Hippocampal formation (tissue), 2 donors: ENCODE measurements at regions not wholly inside any gene's neighbourhood (a gene's known extent, or its start where the extent isn't known, plus 50 kb on each side); places are given as distances from the start of the nearest gene placed in this dataset.

Source experiments
- DNase-seq, 2 donors: peaks; one replicate each; lab custom pipeline; 2025; lab: John Stamatoyannopoulos, UW

GRCh38 chr13:70644052-70644451, 535.8 kb upstream of the KLHL1 start:
- DNase-seq = no peak

- DNase-seq = no peak
These were observed 526.6 kb upstream of the KLHL1 start for GRCh38 chr13:70634893-70635292.

- DNase-seq = no peak
These were observed 522.0 kb upstream of the KLHL1 start for GRCh38 chr13:70630247-70630646.

- DNase-seq = peak in 1 of 2 donors; percentile 12
These were observed 515.0 kb upstream of the KLHL1 start for GRCh38 chr13:70623239-70623638.

GRCh38 chr13:70622796-70623195, 514.5 kb upstream of the KLHL1 start:
- no peak for DNase-seq

GRCh38 chr13:70619936-70620335, 511.7 kb upstream of the KLHL1 start:
- no peak for DNase-seq

- no peak for DNase-seq
These were observed 508.6 kb upstream of the KLHL1 start for GRCh38 chr13:70616847-70617246.

GRCh38 chr13:70613295-70613694, 505.0 kb upstream of the KLHL1 start:
- DNase-seq = no peak

GRCh38 chr13:70612881-70613280, 504.6 kb upstream of the KLHL1 start:
- DNase-seq = no peak

GRCh38 chr13:70604448-70604847, 496.2 kb upstream of the KLHL1 start:
- DNase-seq = no peak

GRCh38 chr13:70593716-70594115, 485.5 kb upstream of the KLHL1 start:
- DNase-seq = no peak

- DNase-seq = no peak
These were observed 476.9 kb upstream of the KLHL1 start for GRCh38 chr13:70585109-70585508.

GRCh38 chr13:70580825-70581224, 472.6 kb upstream of the KLHL1 start:
- DNase-seq = no peak

GRCh38 chr13:70579941-70580340, 471.7 kb upstream of the KLHL1 start:
- DNase-seq = no peak

- no peak for DNase-seq
These were observed 463.0 kb upstream of the KLHL1 start for GRCh38 chr13:70571221-70571620.

GRCh38 chr13:70568571-70568970, 460.3 kb upstream of the KLHL1 start:
- DNase-seq = peak in 1 of 2 donors; percentile 8

GRCh38 chr13:70544706-70545105, 436.5 kb upstream of the KLHL1 start:
- no peak for DNase-seq

- DNase-seq = no peak
These were observed 433.2 kb upstream of the KLHL1 start for GRCh38 chr13:70541451-70541850.

- DNase-seq = no peak
These were observed 426.2 kb upstream of the KLHL1 start for GRCh38 chr13:70534466-70534865.

GRCh38 chr13:70529652-70530051, 421.4 kb upstream of the KLHL1 start:
- DNase-seq = no peak

GRCh38 chr13:70527599-70527998, 419.3 kb upstream of the KLHL1 start:
- no peak for DNase-seq

GRCh38 chr13:70523622-70524021, 415.4 kb upstream of the KLHL1 start:
- DNase-seq = no peak

- no peak for DNase-seq
These were observed 412.2 kb upstream of the KLHL1 start for GRCh38 chr13:70520275-70521036.

- no peak for DNase-seq
These were observed 409.8 kb upstream of the KLHL1 start for GRCh38 chr13:70518081-70518480.
